ENCODE measurements at regions not wholly inside any gene's neighbourhood (a gene's known extent, or its start where the extent isn't known, plus 50 kb on each side); places are given as distances from the start of the nearest gene placed in this dataset.

DNA sequence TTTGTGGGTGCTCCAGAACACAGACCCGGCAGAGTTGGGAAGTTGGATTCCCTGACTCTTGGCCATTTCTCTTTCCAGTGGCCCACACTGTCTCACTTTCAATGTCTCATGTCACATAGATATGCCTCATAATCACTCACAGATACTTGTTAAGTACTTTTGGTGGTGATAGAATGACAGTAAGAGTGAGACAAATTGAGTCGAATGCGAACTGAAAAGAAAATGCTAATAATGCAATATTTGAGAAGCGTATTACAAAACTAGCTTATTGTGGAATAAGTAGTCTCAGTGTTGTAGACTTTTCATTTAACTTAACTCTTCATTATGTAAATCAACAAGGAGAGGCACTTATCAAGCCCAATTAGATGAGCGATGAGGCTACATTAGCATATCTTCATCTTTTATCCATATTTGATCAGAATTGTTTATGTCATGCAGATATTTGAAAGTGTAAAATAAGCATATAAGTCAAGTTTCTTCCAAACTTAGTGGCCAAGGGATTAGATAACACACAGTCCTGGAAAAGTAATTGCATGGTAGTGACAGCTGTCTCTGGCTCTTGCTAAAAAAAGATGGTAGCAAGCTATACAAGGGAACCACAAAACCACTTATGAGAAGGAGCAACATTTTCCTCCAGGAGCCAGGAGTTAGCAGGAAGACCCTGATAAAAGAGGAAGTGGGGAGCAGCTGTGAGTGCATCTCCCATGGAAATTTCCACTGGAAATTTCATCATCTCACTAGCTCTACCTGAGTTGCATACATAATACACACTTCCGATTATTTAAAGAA, 243.6 kb downstream of the ARRDC4 start:
- H3K27me3 Mint-ChIP-seq, result no peaks in the 10 kb centered on the region
- H3K9me3 Mint-ChIP-seq, result no peaks in the 10 kb centered on the region
- no peak for DNase-seq
- H3K36me3 Mint-ChIP-seq (ENCODE audit: low read depth), result no peaks in the 10 kb centered on the region
- ChIA-PET POLR2A (no interaction called here), CTCF (interaction anchor here (1.8 kb wide), 1 partner anchor 26 kb away, joined by 3 read pairs; no protein-coding TSS in a partner anchor)
- no peaks in the 10 kb centered on the region for H3K4me1 Mint-ChIP-seq
- H3K4me3 Mint-ChIP-seq, result no peak overlapping the region
- H3K27ac Mint-ChIP-seq, result no peak overlapping the region

DNA sequence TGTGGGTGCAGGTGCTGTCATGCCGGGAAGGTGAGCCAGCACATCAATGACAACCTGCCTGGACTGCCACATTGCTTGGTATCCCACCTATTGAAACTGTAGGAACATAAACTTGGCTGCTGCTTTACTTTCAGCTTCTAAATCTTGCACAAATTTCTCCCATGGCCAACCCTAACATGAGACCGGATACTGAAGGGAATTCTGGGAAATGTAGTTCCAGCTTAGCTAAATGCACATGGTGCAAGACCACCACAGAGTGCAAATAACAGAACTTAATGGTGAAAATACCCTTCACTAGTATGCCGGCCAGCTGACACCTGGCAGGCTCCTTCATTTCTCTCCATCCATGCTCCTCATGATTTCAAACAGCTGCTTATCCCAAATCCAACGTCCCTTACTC, 247.4 kb downstream of the ARRDC4 start:
- Mint-ChIP-seq H3K4me3 (no peak overlapping the region), H3K27ac (no peak overlapping the region), H3K36me3 (ENCODE audit: low read depth) (no peaks in the 10 kb centered on the region), H3K27me3 (no peaks in the 10 kb centered on the region), H3K4me1 (no peaks in the 10 kb centered on the region), H3K9me3 (no peaks in the 10 kb centered on the region)
- DNase-seq, result no peak
- ChIA-PET POLR2A (no interaction called here), CTCF (no interaction called here)

- Mint-ChIP-seq H3K27me3 (no peaks in the 10 kb centered on the region), H3K27ac (no peak overlapping the region), H3K4me3 (no peak overlapping the region), H3K4me1 (no peaks in the 10 kb centered on the region), H3K36me3 (ENCODE audit: low read depth) (no peaks in the 10 kb centered on the region), H3K9me3 (no peaks in the 10 kb centered on the region)
- CTCF ChIA-PET, result no interaction called here
- POLR2A ChIA-PET, result no interaction called here
- DNase-seq, result no peak
Observed at GRCh38 chr15:98213346-98213979, 253.0 kb downstream of the ARRDC4 start.

GRCh38 chr15:98216166-98216565, 255.7 kb downstream of the ARRDC4 start:
- Mint-ChIP-seq H3K4me3 (no peak overlapping the region), H3K4me1 (no peaks in the 10 kb centered on the region), H3K27ac (no peak overlapping the region), H3K9me3 (no peaks in the 10 kb centered on the region), H3K36me3 (ENCODE audit: low read depth) (no peaks in the 10 kb centered on the region), H3K27me3 (no peaks in the 10 kb centered on the region)
- no peak for DNase-seq
- POLR2A ChIA-PET, result no interaction called here
- CTCF ChIA-PET, result no interaction called here

GRCh38 chr15:98217356-98217755, 256.9 kb downstream of the ARRDC4 start:
- Mint-ChIP-seq H3K4me3 (no peak overlapping the region), H3K27ac (no peak overlapping the region), H3K36me3 (ENCODE audit: low read depth) (no peaks in the 10 kb centered on the region), H3K27me3 (no peaks in the 10 kb centered on the region), H3K4me1 (no peaks in the 10 kb centered on the region), H3K9me3 (no peaks in the 10 kb centered on the region)
- no peak for DNase-seq
- POLR2A ChIA-PET, result no interaction called here
- CTCF ChIA-PET, result no interaction called here

DNA sequence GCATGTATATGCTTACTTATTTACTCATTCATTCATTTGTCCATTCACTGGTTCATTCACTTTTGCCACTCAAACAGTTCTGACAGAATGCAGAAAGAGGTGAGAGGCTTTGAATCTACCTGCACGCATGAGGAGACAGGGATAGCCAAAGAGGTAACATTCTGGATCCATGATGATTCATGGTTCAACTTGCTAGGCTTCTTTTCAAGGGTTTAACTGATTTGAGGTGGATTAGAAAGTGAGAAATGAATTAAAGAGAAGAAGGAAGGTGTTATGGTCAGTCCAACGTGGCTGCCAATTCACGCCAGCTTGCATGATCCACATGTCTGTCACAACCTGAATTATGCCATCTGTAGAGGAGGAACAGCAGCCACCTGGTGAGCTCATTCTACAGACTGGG, 260.6 kb downstream of the ARRDC4 start:
- H3K4me1 Mint-ChIP-seq, result no peaks in the 10 kb centered on the region
- no peaks in the 10 kb centered on the region for H3K9me3 Mint-ChIP-seq
- no peaks in the 10 kb centered on the region for H3K36me3 Mint-ChIP-seq (ENCODE audit: low read depth)
- ChIA-PET POLR2A (no interaction called here), CTCF (no interaction called here)
- DNase-seq, result no peak
- H3K27me3 Mint-ChIP-seq, result no peaks in the 10 kb centered on the region
- no peak overlapping the region for H3K4me3 Mint-ChIP-seq
- H3K27ac Mint-ChIP-seq, result no peak overlapping the region

GRCh38 chr15:98221577-98221976, 261.1 kb downstream of the ARRDC4 start:
- Mint-ChIP-seq H3K27me3 (no peaks in the 10 kb centered on the region), H3K27ac (no peak overlapping the region), H3K36me3 (ENCODE audit: low read depth) (no peaks in the 10 kb centered on the region), H3K9me3 (no peaks in the 10 kb centered on the region), H3K4me3 (no peak overlapping the region), H3K4me1 (no peaks in the 10 kb centered on the region)
- POLR2A ChIA-PET, result no interaction called here
- CTCF ChIA-PET, result no interaction called here
- DNase-seq, result no peak

- Mint-ChIP-seq H3K9me3 (no peaks in the 10 kb centered on the region), H3K27me3 (no peaks in the 10 kb centered on the region), H3K4me3 (no peak overlapping the region), H3K4me1 (no peaks in the 10 kb centered on the region), H3K36me3 (ENCODE audit: low read depth) (no peaks in the 10 kb centered on the region), H3K27ac (no peak overlapping the region)
- CTCF ChIA-PET, result no interaction called here
- POLR2A ChIA-PET, result no interaction called here
- DNase-seq, result no peak
Observed at GRCh38 chr15:98226149-98226548, 265.6 kb downstream of the ARRDC4 start.

DNA sequence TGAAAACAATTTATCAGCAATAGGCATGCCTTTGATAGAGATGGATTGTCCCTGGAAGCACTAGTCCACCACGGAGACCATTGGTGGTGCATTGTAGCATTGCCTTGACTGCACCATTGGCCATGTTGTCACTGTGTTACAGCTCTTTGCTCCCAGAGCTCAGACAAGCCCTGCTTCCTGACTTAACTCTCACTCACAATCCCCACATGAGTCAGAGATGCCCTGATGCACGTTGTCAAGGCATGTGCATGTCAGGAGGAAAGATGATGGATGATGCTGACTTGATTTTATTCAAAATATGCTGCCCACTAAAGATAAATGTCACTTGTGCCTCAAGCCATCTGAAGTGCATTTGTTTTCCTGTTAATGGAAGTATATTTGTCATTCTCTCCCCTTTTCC, 266.1 kb downstream of the ARRDC4 start:
- Mint-ChIP-seq H3K27ac (no peak overlapping the region), H3K4me1 (no peaks in the 10 kb centered on the region), H3K9me3 (no peaks in the 10 kb centered on the region), H3K36me3 (ENCODE audit: low read depth) (no peaks in the 10 kb centered on the region), H3K4me3 (no peak overlapping the region), H3K27me3 (no peaks in the 10 kb centered on the region)
- ChIA-PET CTCF (no interaction called here), POLR2A (no interaction called here)
- DNase-seq, result no peak

DNA sequence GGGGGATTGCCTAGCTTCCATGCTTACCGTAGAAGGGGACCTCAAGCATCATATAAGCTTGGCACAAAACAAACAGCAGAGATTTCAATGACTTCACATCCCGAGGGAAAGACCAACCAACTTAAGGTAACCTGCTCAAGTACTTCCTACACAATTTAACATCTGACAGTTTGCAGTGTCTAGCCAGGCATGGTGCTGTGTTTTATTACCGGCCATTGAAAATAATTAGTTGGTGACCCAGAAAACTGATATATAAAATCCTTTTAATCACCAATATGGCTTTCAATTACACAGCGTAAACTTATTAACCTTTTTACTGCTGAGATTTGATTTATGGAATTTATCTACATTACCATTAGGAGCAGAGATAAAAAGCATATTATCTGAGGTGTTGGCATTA, 268.3 kb downstream of the ARRDC4 start:
- Mint-ChIP-seq H3K9me3 (peaks cover 3% of the 10 kb centered on the region), H3K36me3 (ENCODE audit: low read depth) (no peaks in the 10 kb centered on the region), H3K27ac (no peak overlapping the region), H3K4me1 (no peaks in the 10 kb centered on the region), H3K4me3 (no peak overlapping the region), H3K27me3 (no peaks in the 10 kb centered on the region)
- POLR2A ChIA-PET, result no interaction called here
- CTCF ChIA-PET, result no interaction called here
- DNase-seq, result no peak

- ChIA-PET POLR2A (no interaction called here), CTCF (no interaction called here)
- Mint-ChIP-seq H3K36me3 (ENCODE audit: low read depth) (no peaks in the 10 kb centered on the region), H3K4me3 (no peak overlapping the region), H3K4me1 (no peaks in the 10 kb centered on the region), H3K9me3 (peaks cover 3% of the 10 kb centered on the region), H3K27me3 (no peaks in the 10 kb centered on the region), H3K27ac (no peak overlapping the region)
- no peak for DNase-seq
Observed at GRCh38 chr15:98230975-98231374, 270.5 kb downstream of the ARRDC4 start.

DNA sequence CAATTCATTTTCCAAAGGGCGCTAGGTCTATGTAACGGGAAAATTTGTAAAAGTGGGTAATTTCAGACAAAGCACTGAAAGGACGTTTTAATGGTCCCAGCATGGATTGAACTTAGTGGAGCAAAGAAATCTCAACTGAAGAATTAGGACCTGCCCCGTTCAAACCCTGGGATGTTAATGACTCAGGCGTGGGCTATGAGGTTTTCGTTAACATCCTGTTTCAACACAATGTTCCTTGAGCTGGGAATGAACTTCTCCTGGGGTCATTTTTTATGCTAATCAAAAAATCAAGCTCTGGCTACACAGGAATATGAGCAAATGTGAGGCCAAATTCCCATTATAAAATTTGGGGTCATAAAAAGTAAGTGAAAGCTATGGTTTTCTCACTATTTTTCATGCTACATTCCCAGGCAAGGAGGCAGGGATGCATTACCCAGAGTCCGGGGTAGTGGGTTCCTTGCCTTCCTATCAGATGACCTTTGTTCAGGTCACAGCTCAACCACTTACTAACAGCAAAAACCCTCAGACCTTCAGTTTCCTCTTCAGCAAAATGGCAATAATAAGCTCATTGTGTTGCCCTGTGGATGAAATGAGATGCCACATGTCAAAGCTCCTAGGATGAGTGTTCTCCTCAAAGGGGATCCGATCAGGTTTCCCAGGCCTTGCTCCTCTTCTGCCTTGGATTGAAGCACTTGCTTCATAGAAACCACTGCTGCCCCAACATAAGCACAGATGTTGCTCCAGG, 271.4 kb downstream of the ARRDC4 start:
- CTCF ChIA-PET, result no interaction called here
- no peak for DNase-seq
- Mint-ChIP-seq H3K27me3 (no peaks in the 10 kb centered on the region), H3K4me1 (no peaks in the 10 kb centered on the region), H3K27ac (no peak overlapping the region), H3K4me3 (no peak overlapping the region), H3K9me3 (peaks cover 3% of the 10 kb centered on the region), H3K36me3 (ENCODE audit: low read depth) (no peaks in the 10 kb centered on the region)
- POLR2A ChIA-PET, result no interaction called here

GRCh38 chr15:98232761-98233160, 272.3 kb downstream of the ARRDC4 start:
- DNase-seq, result no peak
- Mint-ChIP-seq H3K27me3 (no peaks in the 10 kb centered on the region), H3K36me3 (ENCODE audit: low read depth) (no peaks in the 10 kb centered on the region), H3K4me1 (no peaks in the 10 kb centered on the region), H3K9me3 (peaks cover 3% of the 10 kb centered on the region), H3K4me3 (no peak overlapping the region), H3K27ac (no peak overlapping the region)
- CTCF ChIA-PET, result no interaction called here
- POLR2A ChIA-PET, result no interaction called here

DNA sequence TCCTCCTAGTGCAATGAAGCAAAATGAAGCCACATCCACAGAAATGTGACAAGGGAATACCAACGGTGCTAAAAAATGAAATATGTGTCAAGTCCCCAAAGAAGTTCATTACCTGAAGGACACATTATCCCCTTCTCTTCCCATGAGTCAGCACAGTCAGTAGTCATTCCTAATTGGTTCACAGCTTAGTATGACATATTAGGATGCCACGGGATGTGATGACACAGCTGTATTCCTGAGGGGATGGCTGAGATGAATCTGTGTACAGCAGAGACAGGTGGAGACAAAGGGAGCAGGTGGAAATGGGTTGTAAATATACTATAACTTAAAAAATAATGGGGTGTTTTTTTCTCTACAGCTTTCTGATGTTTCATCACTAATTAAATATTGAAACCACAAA, 273.4 kb downstream of the ARRDC4 start:
- ChIA-PET CTCF (no interaction called here), POLR2A (no interaction called here)
- H3K27me3 Mint-ChIP-seq, result no peaks in the 10 kb centered on the region
- H3K9me3 Mint-ChIP-seq, result peaks cover 3% of the 10 kb centered on the region
- DNase-seq, result no peak
- no peaks in the 10 kb centered on the region for H3K4me1 Mint-ChIP-seq
- H3K36me3 Mint-ChIP-seq (ENCODE audit: low read depth), result no peaks in the 10 kb centered on the region
- H3K4me3 Mint-ChIP-seq, result no peak overlapping the region
- no peak overlapping the region for H3K27ac Mint-ChIP-seq
